ENCODE measurements at regions not wholly inside any gene's neighbourhood (a gene's known extent, or its start where the extent isn't known, plus 50 kb on each side); places are given as distances from the start of the nearest gene placed in this dataset.

DNA sequence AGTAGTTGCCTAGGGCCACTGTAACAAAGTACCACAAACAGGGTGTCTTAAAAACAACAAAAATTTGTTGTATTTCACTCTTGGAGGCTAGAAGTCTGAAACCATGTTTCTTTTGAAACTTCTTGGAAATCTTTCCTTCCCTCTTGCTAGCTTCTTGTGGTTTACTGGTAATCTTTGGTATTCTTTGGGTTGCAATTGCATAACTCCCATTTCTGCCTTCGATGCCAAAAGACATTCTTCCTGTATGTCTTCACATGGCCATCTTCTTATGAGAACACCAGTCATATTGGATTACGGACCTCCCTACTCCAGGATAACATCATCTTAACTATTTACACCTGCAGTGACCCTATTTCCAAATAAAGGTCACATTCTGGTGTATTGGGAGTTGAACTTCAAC lies 357.4 kb downstream of the PPP1R3A start:
- Histone ChIP-seq H2AK5ac (ENCODE audit: low read depth, low read length) (no peak overlapping the region), H2BK15ac (ENCODE audit: low read length) (no peak overlapping the region), H2BK120ac (ENCODE audit: low read depth, low read length) (no peak overlapping the region), H3K4me2 (ENCODE audit: insufficient read depth, low read length, poor library complexity, severe bottlenecking) (no peak overlapping the region), H3K4ac (ENCODE audit: low read length) (no peak overlapping the region), H4K91ac (ENCODE audit: low read depth, low read length, poor library complexity) (no peak overlapping the region), H3K4me1 (ENCODE audit: control insufficient read depth in 2 of 2, insufficient read depth in 1 of 2, low read depth in 1 of 2, low read length in 2 of 2) (no peaks in the 10 kb centered on the region), H3K9ac (ENCODE audit: low read depth, low read length, poor library complexity) (no peak overlapping the region), H4K8ac (ENCODE audit: low read depth, low read length) (no peak overlapping the region), H2BK12ac (ENCODE audit: low read length) (no peak overlapping the region), H3K4me3 (ENCODE audit: low read length in 2 of 2) (no peak overlapping the region), H3K36me3 (replicated peaks in 1 of 2; ENCODE audit: control insufficient read depth in 2 of 2, insufficient read depth in 2 of 2, low read length in 2 of 2) (no peaks in the 10 kb centered on the region), H3K18ac (ENCODE audit: low read length) (no peak overlapping the region), H3K14ac (ENCODE audit: low read length) (no peak overlapping the region), H2AFZ (ENCODE audit: low read length) (no peak overlapping the region), H3K23ac (ENCODE audit: low read depth, low read length, poor library complexity) (no peak overlapping the region), H3K79me1 (ENCODE audit: low read depth, low read length) (no peaks in the 10 kb centered on the region), H2BK5ac (ENCODE audit: low read length) (no peak overlapping the region), H3K9me3 (replicated peaks in 1 of 2; ENCODE audit: control insufficient read depth in 2 of 2, insufficient read depth in 1 of 2, low read depth in 1 of 2, low read length in 2 of 2) (no peaks in the 10 kb centered on the region), H3K27me3 (ENCODE audit: control insufficient read depth in 3 of 3, insufficient read depth in 3 of 3, low read depth in 1 of 3, low read length in 3 of 3) (no peaks in the 10 kb centered on the region), H3K27ac (replicated peaks; ENCODE audit: low read length) (no peak overlapping the region)
- no peak for DNase-seq (ENCODE audit: low spot score)
- no CpG with 5 or more reads among the region's 2 CpGs for WGBS, 2 donors (ENCODE audit: extremely low coverage in 2 of 2, insufficient read length in 2 of 2, insufficient replicate concordance in 1 of 2)

DNA sequence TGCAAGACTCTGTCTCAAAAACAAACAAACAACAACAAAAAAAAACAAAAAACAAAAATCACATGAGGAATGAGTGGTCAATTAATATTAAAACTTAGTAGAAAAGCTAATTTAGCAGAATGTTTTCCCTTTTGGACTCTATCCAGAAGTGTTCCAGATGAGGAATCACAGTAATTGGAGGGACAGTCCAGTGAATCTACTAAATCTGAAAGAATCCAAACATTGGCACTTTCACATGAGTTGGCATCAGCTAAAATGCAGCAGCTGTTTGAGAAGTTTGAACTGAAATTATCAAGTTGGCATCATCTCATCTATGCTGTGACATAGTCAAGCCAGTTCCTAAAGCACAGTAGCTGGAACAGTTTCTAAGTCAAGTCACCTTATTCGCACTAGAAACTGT lies 367.8 kb downstream of the PPP1R3A start:
- H3K23ac ChIP-seq (ENCODE audit: low read depth, low read length, poor library complexity), result no peak overlapping the region
- no peaks in the 10 kb centered on the region for H3K36me3 ChIP-seq (replicated peaks in 1 of 2; ENCODE audit: control insufficient read depth in 2 of 2, insufficient read depth in 2 of 2, low read length in 2 of 2)
- H2BK12ac ChIP-seq (ENCODE audit: low read length), result no peak overlapping the region
- no peaks in the 10 kb centered on the region for H3K9me3 ChIP-seq (replicated peaks in 1 of 2; ENCODE audit: control insufficient read depth in 2 of 2, insufficient read depth in 1 of 2, low read depth in 1 of 2, low read length in 2 of 2)
- H2AFZ ChIP-seq (ENCODE audit: low read length), result no peak overlapping the region
- H4K8ac ChIP-seq (ENCODE audit: low read depth, low read length), result no peak overlapping the region
- no peak overlapping the region for H3K4me3 ChIP-seq (ENCODE audit: low read length in 2 of 2)
- H4K91ac ChIP-seq (ENCODE audit: low read depth, low read length, poor library complexity), result no peak overlapping the region
- no CpG with 5 or more reads among the region's 1 CpG for WGBS, 2 donors (ENCODE audit: extremely low coverage in 2 of 2, insufficient read length in 2 of 2, insufficient replicate concordance in 1 of 2)
- H3K14ac ChIP-seq (ENCODE audit: low read length), result no peak overlapping the region
- no peak overlapping the region for H3K18ac ChIP-seq (ENCODE audit: low read length)
- no peak overlapping the region for H2AK5ac ChIP-seq (ENCODE audit: low read depth, low read length)
- H3K4me2 ChIP-seq (ENCODE audit: insufficient read depth, low read length, poor library complexity, severe bottlenecking), result no peak overlapping the region
- H2BK5ac ChIP-seq (ENCODE audit: low read length), result no peak overlapping the region
- no peak for DNase-seq (ENCODE audit: low spot score)
- no peak overlapping the region for H3K9ac ChIP-seq (ENCODE audit: low read depth, low read length, poor library complexity)
- H3K79me1 ChIP-seq (ENCODE audit: low read depth, low read length), result no peaks in the 10 kb centered on the region
- H3K27ac ChIP-seq (replicated peaks; ENCODE audit: low read length), result no peak overlapping the region
- H3K4me1 ChIP-seq (ENCODE audit: control insufficient read depth in 2 of 2, insufficient read depth in 1 of 2, low read depth in 1 of 2, low read length in 2 of 2), result peaks cover 0 to 1% of the 10 kb centered on the region in 2 donors
- no peak overlapping the region for H3K4ac ChIP-seq (ENCODE audit: low read length)
- no peak overlapping the region for H2BK15ac ChIP-seq (ENCODE audit: low read length)
- no peak overlapping the region for H2BK120ac ChIP-seq (ENCODE audit: low read depth, low read length)
- H3K27me3 ChIP-seq (ENCODE audit: control insufficient read depth in 3 of 3, insufficient read depth in 3 of 3, low read depth in 1 of 3, low read length in 3 of 3), result no peaks in the 10 kb centered on the region

DNA sequence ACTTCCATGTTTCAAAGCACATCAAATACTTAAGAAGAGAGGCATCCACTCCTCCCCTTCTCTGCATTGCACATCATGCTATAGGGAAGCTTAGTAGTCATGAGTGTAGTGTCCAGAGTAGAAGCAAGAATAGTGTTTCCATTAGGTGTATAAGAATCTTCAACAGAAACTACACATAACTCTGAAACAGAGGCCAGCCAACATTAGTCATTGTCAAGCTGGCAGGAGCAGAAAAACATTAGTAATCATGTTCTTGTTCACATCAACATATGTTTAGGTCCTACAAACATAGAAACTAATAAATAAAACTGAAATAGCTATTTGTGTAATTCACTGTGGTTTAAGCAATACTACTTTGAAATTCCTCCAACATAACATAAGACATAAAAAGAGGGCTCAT lies 370.2 kb downstream of the PPP1R3A start:
- Histone ChIP-seq H3K4me2 (ENCODE audit: insufficient read depth, low read length, poor library complexity, severe bottlenecking) (no peak overlapping the region), H2AFZ (ENCODE audit: low read length) (no peak overlapping the region), H2BK12ac (ENCODE audit: low read length) (no peak overlapping the region), H2AK5ac (ENCODE audit: low read depth, low read length) (no peak overlapping the region), H2BK120ac (ENCODE audit: low read depth, low read length) (no peak overlapping the region), H3K9me3 (replicated peaks in 1 of 2; ENCODE audit: control insufficient read depth in 2 of 2, insufficient read depth in 1 of 2, low read depth in 1 of 2, low read length in 2 of 2) (no peaks in the 10 kb centered on the region), H3K4ac (ENCODE audit: low read length) (no peak overlapping the region), H3K79me1 (ENCODE audit: low read depth, low read length) (no peaks in the 10 kb centered on the region), H3K23ac (ENCODE audit: low read depth, low read length, poor library complexity) (no peak overlapping the region), H3K18ac (ENCODE audit: low read length) (no peak overlapping the region), H4K8ac (ENCODE audit: low read depth, low read length) (no peak overlapping the region), H3K4me1 (ENCODE audit: control insufficient read depth in 2 of 2, insufficient read depth in 1 of 2, low read depth in 1 of 2, low read length in 2 of 2) (peaks cover 0 to 1% of the 10 kb centered on the region in 2 donors), H3K4me3 (ENCODE audit: low read length in 2 of 2) (no peak overlapping the region), H2BK5ac (ENCODE audit: low read length) (no peak overlapping the region), H2BK15ac (ENCODE audit: low read length) (no peak overlapping the region), H3K14ac (ENCODE audit: low read length) (no peak overlapping the region), H3K36me3 (replicated peaks in 1 of 2; ENCODE audit: control insufficient read depth in 2 of 2, insufficient read depth in 2 of 2, low read length in 2 of 2) (no peaks in the 10 kb centered on the region), H3K27ac (replicated peaks; ENCODE audit: low read length) (no peak overlapping the region), H4K91ac (ENCODE audit: low read depth, low read length, poor library complexity) (no peak overlapping the region), H3K9ac (ENCODE audit: low read depth, low read length, poor library complexity) (no peak overlapping the region), H3K27me3 (ENCODE audit: control insufficient read depth in 3 of 3, insufficient read depth in 3 of 3, low read depth in 1 of 3, low read length in 3 of 3) (no peaks in the 10 kb centered on the region)
- no peak for DNase-seq (ENCODE audit: low spot score)

DNA sequence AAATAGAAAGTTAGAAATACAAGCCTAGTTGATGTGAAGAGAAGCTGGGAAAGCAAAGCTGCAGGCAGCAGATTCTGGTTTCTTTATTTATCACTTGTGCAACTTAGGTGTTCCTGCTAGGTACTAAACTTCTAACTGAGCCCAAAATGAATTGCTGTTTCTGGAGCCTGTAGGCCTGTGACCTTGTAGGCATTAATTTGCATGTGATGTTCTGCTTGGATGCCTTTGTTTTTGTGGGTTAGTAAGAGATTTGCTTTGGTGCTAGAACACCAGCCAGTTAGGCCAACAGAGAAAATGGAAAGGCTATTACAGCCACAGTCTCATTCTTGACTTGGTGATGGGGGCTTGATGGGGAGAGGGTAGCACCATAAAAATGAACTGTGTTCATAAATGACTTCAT lies 370.7 kb downstream of the PPP1R3A start:
- Histone ChIP-seq H3K4ac (ENCODE audit: low read length) (no peak overlapping the region), H4K91ac (ENCODE audit: low read depth, low read length, poor library complexity) (no peak overlapping the region), H3K4me2 (ENCODE audit: insufficient read depth, low read length, poor library complexity, severe bottlenecking) (no peak overlapping the region), H3K36me3 (replicated peaks in 1 of 2; ENCODE audit: control insufficient read depth in 2 of 2, insufficient read depth in 2 of 2, low read length in 2 of 2) (no peaks in the 10 kb centered on the region), H3K18ac (ENCODE audit: low read length) (no peak overlapping the region), H3K9me3 (replicated peaks in 1 of 2; ENCODE audit: control insufficient read depth in 2 of 2, insufficient read depth in 1 of 2, low read depth in 1 of 2, low read length in 2 of 2) (no peaks in the 10 kb centered on the region), H3K14ac (ENCODE audit: low read length) (no peak overlapping the region), H3K9ac (ENCODE audit: low read depth, low read length, poor library complexity) (no peak overlapping the region), H3K4me1 (ENCODE audit: control insufficient read depth in 2 of 2, insufficient read depth in 1 of 2, low read depth in 1 of 2, low read length in 2 of 2) (no peaks in the 10 kb centered on the region), H2BK12ac (ENCODE audit: low read length) (no peak overlapping the region), H2BK15ac (ENCODE audit: low read length) (no peak overlapping the region), H3K4me3 (ENCODE audit: low read length in 2 of 2) (no peak overlapping the region), H2BK120ac (ENCODE audit: low read depth, low read length) (no peak overlapping the region), H4K8ac (ENCODE audit: low read depth, low read length) (no peak overlapping the region), H3K27me3 (ENCODE audit: control insufficient read depth in 3 of 3, insufficient read depth in 3 of 3, low read depth in 1 of 3, low read length in 3 of 3) (no peaks in the 10 kb centered on the region), H2AFZ (ENCODE audit: low read length) (no peak overlapping the region), H3K79me1 (ENCODE audit: low read depth, low read length) (no peaks in the 10 kb centered on the region), H2BK5ac (ENCODE audit: low read length) (no peak overlapping the region), H3K23ac (ENCODE audit: low read depth, low read length, poor library complexity) (no peak overlapping the region), H3K27ac (replicated peaks; ENCODE audit: low read length) (no peak overlapping the region), H2AK5ac (ENCODE audit: low read depth, low read length) (no peak overlapping the region)
- no peak for DNase-seq (ENCODE audit: low spot score)
